GM12864 (cell line): ENCODE measurements at regions not wholly inside any gene's neighbourhood (a gene's known extent, or its start where the extent isn't known, plus 50 kb on each side); places are given as distances from the start of the nearest gene placed in this dataset.

Source experiments
- DNase-seq: peaks from one replicate; pipeline ENCODE4 v3.0.0-alpha.2; 2011; ENCODE audit warnings: low read depth
- H3K4me3 ChIP-seq: 2 replicates; pipeline ENCODE4 v1.5.1; 2011; ENCODE audit warnings: mild to moderate bottlenecking, low read depth, low read length, control low read depth
- TF ChIP-seq, protein P1 (sequence below): IDR thresholded peaks from 2 replicates; pipeline ENCODE4 v1.5.1; 2011; ENCODE audit warnings: low read depth, mild to moderate bottlenecking, moderate library complexity, low read length, control low read depth, inconsistent platforms; ENCODE audit errors: missing control alignments

DNA sequence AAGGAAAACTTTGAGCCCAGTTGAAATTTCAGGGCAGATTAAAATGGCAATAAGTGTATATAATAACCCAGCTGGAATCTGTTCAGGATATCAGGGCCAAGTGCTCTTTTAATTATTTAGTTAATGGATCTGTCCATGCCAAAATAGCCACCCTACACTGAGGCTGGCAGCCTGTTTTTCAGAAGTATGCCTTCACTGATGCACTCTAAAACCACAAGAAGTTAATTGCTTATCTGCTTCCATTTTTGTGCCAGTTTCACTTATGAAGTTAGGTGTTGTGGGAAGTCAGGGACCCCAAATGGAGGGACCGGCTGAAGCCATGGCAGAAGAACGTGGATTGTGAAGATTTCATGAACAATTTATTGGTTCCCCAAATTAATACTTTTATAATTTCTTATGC lies 960.3 kb downstream of the C4orf33 start:
- no peak overlapping the region for H3K4me3 ChIP-seq
- no peak for DNase-seq
- TF ChIP-seq, protein P1, sequence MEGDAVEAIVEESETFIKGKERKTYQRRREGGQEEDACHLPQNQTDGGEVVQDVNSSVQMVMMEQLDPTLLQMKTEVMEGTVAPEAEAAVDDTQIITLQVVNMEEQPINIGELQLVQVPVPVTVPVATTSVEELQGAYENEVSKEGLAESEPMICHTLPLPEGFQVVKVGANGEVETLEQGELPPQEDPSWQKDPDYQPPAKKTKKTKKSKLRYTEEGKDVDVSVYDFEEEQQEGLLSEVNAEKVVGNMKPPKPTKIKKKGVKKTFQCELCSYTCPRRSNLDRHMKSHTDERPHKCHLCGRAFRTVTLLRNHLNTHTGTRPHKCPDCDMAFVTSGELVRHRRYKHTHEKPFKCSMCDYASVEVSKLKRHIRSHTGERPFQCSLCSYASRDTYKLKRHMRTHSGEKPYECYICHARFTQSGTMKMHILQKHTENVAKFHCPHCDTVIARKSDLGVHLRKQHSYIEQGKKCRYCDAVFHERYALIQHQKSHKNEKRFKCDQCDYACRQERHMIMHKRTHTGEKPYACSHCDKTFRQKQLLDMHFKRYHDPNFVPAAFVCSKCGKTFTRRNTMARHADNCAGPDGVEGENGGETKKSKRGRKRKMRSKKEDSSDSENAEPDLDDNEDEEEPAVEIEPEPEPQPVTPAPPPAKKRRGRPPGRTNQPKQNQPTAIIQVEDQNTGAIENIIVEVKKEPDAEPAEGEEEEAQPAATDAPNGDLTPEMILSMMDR, result no peak

DNA sequence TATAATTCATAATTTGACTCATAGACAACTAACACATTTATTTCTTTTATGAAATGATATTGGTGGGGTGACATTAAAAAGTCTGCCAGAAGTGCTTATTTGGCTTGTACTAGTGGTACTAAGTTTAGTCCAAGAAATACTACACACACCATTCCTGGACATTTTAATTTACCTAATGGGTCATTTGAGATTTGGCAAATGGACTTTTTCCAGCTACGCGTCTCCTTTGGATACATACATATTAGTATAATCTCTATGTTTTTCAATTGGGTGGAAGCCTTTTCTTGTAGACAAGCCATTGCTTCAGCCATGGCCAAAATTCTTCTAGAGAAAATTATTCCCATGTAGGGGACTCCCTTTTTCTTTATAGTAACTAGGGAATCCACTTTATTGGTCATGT lies 968.5 kb downstream of the C4orf33 start:
- TF ChIP-seq, protein P1, result no peak
- H3K4me3 ChIP-seq, result no peak overlapping the region
- DNase-seq, result no peak

DNA sequence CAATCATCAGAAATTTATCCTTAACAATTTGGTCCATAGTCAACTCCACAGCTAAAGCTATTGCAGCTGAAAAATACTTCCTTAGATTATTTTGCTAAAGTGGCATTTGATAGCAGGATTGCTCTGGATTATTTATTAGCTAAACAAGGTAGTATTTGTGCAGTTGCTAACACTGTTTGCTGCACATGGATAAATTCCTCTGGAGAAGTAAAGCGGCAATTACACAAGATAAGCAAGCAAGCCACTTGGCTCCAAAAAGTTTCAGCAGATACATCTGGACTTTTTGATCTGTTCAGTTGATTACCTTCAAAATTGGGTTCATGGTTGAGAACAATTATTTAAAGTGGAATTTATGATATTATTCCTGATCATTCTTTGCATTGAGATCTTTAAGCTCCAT lies 971.5 kb downstream of the C4orf33 start:
- DNase-seq, result no peak
- no peak overlapping the region for H3K4me3 ChIP-seq
- TF ChIP-seq, protein P1, result no peak

DNA sequence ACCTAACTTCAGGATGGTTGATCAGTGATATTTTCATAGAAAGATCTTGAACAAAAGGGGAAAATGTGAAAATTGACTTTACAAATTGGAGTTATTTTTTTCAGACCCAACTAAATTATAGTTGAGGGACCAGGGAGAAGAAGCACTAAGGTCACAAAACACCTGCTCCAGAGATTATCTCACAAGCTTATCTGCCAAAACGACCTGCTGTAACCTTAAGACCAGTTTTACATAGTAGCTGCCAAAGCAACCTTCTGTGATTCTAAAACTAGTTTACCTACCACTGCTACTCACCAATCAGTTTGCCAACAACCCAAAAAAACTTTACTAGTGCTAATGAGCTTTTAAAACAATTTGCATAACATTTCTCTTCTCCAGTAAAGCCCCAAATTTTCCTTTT lies 972.1 kb downstream of the C4orf33 start:
- no peak for DNase-seq
- TF ChIP-seq, protein P1, result no peak
- H3K4me3 ChIP-seq, result no peak overlapping the region

DNA sequence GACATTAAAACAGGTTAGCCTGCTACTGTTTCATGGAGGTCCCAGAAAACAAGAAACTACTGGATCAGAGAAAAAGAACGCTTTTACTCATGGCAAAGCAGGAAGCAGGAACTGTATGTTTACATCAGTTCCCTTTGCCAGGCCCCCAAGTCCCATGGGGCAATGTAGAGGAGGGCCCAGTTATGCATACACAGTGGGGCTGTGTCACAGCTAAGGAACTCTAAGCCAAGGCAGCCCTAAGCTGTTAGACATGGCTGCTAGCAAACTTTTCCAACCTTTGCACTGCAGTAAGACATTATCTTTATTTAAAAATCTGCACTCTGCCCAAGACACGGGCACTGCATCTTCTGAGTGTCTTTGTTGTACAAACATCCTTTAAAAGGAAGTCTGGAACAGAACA lies 975.8 kb downstream of the C4orf33 start:
- no peak overlapping the region for H3K4me3 ChIP-seq
- no peak for DNase-seq
- TF ChIP-seq, protein P1, result no peak

DNA sequence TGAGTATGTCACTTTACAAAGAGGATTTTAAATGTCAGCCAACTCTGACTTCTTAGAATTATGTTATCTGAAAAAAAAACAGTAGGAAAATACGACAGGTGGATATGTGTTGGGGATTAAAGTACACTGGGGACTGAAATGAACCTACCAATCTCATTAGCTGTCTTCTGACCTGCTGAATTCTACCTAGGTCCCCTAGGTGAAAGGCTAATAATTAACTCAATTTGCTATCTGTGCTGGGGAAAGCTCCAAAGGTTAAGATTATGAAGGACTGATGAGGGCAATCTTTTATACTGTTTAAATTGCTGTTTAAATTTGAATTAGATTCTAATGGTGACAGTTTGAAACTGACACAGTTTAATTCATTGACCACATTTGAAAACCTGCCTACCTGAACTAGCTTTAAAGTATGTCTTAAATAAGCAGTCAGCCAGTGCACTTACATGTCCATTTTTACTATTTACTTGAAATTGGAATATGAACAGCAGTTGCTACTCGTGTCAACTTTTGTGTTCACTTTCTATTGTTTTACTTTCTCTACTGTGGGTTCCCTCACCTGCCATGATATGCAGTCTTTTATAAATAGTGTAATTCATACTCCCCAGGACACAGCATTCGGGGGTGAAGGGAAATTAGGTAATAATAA lies 977.3 kb downstream of the C4orf33 start:
- TF ChIP-seq, protein P1, result no peak
- no peak overlapping the region for H3K4me3 ChIP-seq
- no peak for DNase-seq

DNA sequence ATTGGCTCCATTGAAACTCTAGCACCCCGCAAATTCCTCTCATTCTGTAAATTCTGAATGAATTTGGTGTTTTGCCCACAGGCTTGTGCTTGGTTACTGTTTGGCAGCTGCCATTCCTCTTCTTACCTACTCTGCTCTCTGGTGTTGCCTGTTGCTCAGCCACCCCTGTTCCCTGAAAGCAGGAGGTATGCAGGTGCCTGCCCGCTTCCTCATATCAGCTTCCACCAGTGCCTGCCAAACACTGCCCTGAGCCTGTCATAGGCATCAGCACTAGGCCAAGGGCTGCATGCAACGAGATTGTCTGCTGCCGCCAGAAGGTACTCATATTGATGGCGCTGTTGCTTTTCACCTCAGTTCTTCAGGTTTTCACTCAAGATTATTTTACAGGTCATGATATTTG lies 978.1 kb downstream of the C4orf33 start:
- no peak overlapping the region for H3K4me3 ChIP-seq
- DNase-seq, result no peak

More for the DNA sequence above, 978.1 kb downstream of the C4orf33 start:
- TF ChIP-seq, protein P1, result no peak
